NK-92 (cell line): ENCODE measurements at regions not wholly inside any gene's neighbourhood (a gene's known extent, or its start where the extent isn't known, plus 50 kb on each side); places are given as distances from the start of the nearest gene placed in this dataset.
"Not testable (repeated sequence)": the region's sequence is repeated elsewhere in the genome, so short reads cannot be mapped to it uniquely, and the experiment has no call there.

ENCODE experiments used
- DNase-seq: peaks from one replicate; lab custom pipeline; 2025; ENCODE audit not compliant: unreplicated experiment; lab: John Stamatoyannopoulos, UW

DNA sequence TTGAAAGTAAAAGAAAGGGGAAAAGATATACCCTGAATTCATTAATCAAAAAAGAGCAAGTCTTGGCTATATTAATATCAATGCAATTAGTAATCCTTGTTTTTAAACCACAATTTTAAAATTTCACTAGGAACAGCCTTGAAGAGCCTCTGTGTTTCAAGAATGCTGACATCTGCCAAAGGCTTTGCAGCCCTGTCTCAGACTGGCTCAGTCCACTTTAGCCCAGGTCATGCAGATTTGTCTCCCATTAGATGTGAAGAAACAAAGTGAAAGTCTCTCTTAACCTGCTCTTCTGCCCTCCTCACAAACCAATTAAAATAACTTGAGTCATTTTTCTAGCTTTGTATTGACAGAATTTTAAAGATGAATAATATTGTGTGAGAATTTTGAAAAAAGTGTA lies 102.7 kb upstream of the CARMIL1 start:
- no peak for DNase-seq

DNA sequence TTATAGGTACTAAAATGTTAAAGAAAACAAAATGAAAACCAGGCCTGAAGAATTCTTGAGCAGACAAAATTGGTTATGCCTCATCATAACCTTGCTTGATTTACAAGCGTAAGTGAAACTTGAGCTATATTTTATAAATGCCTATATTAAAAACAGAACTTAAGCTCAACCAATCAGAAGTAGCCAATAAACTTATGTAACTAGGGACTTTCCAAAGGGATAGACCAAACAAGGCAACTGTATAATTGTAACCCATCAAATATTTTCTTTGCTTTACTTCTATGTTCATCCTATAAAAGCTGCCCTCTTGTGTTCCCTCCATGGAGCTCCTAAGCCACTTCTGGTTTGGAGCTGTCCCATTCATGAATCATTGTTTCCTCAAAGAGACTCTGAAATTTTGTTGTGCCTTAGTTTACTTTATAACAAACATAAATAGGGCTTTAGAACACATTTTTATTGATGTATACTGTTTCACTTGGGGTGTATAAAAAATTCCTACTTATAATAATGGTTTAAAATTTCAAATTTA lies 101.6 kb upstream of the CARMIL1 start:
- no peak for DNase-seq

DNA sequence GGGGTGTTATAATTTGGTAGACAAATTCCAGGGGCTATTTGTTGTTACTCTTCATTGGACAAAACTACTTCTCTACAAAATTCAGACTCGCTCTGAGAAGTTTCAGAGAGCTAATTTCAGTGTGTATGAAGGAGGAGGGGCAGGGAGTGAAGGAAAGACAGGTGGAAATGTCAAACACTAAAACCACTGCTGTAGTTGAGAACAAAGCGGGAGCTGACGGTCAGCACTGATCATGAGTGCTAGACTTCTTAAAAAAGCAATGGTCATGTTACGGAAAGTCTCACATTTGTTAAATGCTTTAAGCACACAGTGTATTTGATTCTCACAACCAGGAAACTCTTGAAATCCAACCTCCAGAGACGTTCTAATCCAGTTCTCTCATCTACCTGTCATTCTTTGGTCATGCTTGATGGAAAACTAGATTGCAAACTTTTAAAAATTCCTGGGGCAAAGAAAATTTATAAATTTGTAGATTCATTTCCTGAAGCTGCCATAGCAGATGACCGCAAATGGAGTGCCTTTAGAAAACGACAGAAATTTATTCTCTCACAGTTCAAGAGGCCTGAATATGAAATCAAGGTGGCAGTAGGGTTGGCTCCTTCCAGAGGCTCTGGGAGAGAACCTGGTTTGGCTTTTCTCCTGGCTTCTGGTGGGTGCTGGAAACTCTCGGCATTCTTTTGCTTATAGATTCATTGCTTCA lies 100.7 kb upstream of the CARMIL1 start:
- no peak for DNase-seq

DNA sequence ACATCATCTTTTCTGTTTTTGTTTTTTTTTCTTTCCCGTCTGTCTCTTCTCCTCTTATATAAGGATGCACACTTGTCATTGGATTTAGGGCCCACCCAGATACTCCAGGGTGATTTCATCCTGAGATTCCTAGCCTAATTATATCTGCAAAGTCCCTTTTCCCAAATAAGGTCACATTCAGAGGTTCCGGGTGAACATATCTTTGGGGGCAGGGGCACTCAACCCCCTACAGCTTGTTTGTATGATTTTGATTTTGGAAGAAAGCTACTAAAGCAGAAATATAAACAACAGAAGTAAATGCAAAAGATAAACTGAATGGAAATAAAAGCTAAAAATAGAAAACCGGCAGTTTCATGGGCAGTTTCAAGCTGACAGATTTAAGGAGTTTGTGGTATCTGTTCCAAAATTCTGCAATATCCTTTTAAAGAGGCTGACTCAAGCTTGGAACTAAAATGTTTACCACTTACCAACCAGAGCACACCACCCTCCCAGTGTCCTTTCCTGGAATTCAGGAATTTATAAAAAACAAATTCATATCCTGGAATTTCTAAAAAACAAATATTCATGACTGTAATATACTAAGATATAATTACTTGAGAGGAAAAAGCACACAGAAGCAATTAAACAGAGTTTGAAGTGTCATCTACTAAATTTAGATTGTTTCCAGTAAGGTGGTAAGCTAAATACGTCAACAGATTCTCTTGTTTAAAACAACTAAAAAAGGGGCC lies 100.0 kb upstream of the CARMIL1 start:
- DNase-seq, result no peak

DNA sequence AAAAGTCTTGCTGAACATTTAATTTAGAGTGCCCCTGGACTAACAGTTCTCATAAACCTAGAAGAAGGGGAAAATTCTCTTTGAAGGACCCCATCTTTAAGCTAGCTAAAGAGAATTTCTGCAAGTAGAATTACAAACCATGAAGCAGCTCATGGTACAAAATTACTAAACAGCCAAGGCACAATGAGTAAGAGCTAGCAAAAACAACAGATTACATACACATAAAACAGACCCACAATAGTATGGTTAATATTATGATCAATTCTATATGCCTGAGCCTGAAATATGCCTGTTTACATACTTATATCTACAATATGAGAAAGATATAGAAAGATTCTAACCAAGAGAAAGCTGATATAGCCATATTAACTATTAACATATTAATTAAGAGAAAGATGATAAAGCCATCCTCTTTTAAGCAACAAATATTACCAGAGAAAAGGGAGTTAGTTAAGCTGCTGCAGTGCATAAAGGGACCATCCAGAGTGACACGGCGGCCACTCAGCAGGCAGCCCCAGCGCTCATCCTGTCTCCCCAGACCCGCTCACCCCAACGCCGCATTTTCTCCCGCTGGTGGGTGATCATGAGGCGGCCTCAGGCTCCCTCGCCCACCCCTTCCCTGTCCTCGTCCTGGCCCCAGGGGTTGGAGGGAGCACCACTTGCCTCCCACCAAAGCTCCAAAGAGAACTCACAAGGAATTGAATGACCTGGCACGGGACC lies 98.4 kb upstream of the CARMIL1 start:
- no peak for DNase-seq

DNA sequence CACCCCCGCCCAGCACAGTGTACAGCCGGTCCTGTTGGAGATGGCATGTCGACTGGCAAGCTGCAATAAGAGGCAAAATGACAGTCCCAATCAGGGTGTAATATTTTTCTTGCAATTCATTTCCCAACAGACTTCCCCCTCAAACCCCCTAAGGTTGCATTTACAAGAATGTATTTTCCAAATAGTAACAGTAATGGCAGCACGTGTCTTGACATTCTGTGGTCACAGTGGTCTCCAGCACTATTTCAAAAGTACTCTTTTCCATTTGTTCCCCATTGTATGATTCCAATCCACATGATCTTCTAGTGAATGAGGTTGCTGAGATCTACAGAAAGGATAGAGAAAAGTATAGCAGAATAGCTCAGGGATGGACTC lies 97.8 kb upstream of the CARMIL1 start:
- no peak for DNase-seq

DNA sequence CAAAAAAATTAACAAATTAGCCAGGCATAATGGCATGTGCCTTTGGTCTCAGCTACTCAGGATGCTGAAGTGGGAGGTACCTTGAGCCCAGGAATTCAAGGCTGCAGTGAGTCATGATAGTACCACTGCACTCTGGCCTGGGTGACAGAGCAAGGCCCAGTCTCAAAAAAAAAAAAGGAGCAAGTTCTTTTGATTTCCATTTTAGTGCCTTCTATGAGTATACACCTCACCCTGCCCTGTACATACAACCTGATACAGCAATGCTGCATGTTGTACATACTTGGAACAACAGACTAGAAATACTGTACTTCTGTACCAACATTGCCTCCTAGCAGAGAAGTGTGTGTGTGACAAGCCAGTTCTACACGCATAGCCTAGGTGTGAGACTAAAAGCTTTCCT lies 97.3 kb upstream of the CARMIL1 start:
- DNase-seq, result no peak

DNA sequence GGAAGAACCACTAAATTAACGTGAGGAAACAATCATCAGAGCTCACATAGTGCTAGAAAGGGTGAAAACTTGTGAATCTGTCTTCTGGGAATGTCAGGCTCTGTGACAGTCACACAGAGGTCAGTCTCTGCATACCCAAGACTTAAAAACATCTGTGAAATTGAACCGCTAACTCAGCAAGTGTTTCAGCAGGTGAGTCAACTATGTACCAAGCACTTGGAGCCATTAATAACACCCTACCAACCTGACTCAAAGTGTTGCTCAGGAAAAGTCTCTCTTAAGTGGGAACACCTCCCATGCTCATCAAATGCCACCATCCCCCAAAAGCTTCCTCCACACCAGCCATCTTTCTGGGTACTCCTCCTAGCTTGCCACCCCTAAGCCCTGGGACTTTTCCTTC lies 92.3 kb upstream of the CARMIL1 start:
- DNase-seq, result no peak

DNA sequence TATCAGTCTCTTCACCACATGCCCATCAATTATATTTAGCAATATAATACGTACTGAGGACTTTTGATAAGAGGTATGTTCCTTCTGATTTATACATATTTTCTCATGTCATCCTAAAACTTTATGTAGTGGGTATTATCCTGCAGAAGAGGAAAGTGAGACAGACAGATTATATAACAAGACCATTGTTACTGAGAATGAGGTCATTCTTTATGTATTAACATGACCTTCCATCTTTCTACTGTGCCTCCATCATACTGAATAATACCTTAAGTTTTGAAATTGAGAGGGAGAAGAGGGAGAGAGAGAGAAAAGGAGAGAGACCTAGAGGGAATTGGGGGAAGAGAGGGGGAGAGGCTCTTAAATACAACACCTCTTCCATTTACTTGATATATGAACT lies 90.9 kb upstream of the CARMIL1 start:
- no peak for DNase-seq

DNA sequence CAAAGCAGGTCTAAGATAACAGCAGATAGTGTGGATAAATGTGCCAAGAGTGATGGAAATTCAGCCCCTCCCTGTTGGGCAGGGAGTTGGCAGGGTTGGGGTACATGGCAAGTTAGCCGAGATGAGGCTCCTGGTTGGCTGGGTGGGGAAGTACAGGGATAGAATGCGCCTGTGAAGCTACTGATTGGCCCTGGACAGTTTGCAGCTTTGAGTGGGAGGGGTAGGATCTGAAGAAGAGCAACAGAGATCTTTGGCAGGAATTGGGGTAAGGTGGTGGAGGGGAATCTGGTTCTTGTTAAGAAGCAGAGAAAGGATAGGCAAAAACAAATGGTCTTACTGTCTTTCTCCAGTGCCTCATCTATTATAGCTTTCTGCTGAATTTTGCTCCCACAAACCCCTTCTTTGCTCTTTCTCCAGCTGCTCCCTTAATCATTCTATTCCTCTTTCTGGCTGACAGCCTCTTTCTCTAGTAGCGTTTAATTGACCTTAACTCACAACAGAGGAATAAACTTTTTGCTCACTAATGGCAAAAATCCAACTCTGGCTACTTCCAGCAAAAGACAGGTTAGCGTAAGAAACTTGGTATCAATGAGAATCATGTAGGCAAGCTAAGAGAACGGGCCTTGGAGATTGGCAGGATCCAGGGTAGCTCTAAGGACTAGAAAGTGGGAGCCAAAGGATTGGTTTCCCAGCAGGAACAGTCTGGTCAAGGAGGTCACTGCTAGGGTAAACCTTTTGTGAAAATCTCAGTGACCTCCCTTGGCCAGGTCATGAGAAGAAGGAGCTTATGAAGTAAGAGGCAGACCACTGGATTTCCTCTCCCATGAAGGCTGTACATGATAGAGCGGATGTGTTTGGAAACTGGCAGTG lies 86.3 kb upstream of the CARMIL1 start:
- DNase-seq, result no peak

DNA sequence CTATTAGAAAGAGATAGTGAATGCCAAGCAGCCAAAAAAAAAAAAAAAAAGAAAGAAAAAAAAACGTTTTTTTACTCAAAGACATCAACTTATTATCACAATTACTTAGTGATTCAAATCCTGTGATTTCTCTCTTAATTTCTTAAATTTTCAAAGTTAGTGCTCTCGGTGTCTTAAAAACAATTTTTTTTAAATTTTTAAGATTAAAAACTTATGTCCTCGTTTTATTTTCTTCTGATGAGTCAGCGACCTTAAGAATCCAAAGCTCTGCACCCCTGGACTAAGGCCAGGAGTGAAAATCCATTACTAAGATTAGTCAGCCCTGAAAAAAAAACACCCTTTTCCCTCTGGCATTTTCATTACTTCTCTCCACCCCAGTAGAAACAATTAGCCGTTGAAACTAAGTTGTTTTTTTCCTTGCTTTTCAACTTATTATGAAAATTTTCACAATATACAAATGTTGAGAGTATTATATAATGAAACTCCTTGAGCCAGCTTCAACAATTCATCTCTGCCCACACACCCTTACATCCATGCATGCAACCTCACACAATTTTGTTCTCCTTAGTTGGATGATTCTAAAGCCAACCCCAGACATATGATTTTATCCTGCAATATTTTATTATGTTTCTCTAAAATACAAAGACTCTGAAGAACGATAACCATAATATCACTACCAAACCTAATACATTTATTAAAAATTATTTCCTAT lies 85.6 kb upstream of the CARMIL1 start:
- no peak for DNase-seq

DNA sequence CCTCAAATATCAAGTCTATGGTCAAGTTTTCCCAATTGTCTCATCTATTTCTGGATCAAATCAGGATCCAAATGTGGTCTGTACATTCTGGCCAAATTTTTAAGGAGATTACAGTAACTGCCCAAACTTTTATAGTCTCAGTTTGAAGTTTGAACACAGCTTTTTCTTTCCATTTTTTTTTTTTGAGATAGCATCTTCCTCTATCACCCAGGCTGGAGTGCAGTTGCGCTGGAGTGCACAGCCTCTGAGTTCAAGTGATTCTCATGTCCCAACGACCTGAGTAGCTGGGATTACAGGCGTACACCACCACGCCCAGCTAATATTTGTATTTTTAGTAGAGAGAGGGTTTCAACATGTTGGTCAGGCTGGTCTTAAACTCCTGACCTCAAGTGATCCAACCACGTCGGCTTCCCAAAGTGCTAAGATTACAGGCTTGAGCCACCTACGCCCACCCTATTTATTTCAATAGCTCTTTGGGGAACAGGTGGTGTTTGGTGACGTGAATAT lies 84.9 kb upstream of the CARMIL1 start:
- no peak for DNase-seq

DNA sequence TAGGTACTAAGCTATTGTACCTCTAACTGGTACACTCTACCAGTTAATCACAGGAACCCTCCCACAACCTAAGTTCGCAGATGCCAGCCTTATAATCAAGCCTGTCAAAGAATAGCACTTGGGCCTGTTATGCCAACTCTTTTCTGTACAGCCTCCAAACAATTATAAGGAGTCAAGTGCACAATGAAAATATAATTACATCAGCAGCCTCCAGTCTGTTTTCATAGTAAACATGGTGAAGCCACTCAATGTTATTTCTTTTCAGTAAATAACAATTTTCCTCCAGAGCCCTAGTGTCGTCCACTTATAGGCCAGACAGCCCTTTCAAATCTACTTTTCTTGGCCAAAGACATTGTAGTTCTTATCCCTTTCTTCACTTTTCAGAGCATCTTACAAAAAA lies 82.7 kb upstream of the CARMIL1 start:
- DNase-seq, result no peak

DNA sequence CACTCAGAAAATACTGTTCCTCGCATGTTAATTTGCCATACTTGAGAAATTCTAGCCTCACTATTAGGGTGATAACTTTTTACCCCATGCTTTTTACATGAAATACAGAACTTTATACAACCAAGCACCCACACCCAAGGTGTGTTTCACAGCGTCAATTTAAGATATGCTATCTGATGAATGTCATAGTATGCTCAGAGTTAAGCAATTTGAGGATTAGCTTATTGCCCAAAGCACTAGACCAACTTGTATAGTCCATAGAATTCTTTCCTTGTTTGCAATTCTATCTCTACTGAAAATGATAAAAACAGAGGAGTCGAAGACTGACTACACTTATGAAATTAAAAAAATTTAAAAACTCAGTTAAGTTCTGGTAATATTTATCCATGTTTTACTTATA lies 82.1 kb upstream of the CARMIL1 start:
- DNase-seq, result no peak

DNA sequence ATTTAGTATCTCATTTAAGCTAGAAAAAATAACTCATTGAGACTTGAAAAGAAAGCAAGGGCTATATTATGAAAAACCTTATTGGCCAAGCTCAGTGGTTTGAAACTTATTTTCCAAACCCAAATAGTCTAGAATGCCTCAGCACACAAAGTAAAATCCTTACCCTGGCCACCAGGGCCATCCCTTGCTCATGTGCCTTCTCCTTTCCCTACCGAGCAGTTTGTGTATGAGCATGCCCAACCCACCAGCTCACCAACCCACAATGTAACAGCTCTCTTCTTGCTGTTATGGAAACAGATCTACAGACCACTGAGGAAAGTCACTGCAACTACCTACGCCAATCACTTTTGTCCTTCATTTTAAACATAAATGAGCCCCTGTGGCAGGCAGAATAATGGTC lies 79.6 kb upstream of the CARMIL1 start:
- DNase-seq, result no peak

DNA sequence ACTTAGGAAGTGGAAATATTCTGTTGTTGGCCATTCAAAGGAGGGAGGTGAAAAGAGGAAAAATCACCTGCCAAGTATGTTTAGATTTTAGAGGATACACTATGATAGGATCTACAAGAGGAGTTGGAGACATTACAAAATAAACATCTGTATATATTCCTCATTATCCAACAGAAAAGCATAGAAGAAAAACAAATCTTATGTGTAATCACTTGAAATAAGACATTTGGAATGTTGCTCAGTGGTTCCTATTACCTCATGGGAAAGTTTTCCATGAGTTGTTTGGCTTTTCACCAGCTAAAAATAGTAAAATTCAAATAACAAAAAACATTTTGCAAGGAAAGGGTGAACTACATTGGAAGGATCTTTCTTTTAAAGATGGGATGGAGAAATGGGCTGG lies 76.7 kb upstream of the CARMIL1 start:
- DNase-seq, result no peak

DNA sequence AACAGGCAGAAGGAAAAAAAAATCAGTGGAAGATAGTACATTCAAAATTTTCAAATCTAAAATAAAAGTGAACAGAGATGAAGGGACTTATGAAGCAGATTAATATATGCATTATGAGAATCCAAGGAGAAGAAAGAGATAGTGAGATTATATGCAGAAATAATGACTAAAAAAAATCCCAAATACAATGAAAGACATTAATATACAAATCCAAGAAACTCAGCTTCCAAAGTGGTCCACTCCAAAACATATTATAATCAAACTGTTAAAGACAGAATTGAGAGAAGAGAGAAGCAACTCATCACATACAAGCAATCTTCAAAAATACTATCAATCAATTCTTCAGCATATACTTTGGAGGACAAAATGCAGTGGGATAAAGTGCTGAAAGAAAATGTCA lies 73.5 kb upstream of the CARMIL1 start:
- DNase-seq, result no peak

DNA sequence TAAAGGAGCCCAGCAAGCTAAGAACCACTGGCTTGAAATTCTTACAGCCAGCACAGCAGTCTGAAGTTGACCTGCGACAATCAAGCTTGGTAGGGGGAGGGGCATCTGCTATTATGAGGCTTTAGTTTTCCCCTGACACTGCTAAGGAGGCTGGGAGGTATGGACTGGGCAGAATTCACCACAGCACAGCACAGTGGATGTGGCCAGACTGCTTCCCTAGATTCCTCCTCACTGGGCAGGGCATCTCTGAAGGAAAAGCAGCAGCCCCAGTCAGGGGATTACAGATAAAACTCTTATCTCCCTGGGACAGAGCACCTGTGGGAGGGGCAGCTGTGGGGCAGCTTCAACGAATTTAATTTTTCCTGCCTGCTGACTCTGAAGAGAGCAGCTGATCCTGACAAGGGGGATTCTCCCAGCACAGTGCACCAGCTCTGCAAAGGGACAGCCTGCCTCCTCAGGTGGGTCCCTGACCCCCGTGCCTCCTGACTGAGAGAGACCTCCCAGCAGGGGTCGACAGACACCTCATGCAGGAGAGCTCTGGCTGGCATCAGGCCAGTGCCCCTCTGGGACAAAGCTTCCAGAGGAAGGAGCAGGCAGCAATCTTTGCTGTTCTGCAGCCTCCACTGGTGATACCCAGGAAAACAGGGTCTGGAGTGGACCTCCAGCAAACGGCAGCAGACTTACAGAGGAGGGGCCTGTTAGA lies 71.6 kb upstream of the CARMIL1 start:
- not testable (repeated sequence) for DNase-seq

DNA sequence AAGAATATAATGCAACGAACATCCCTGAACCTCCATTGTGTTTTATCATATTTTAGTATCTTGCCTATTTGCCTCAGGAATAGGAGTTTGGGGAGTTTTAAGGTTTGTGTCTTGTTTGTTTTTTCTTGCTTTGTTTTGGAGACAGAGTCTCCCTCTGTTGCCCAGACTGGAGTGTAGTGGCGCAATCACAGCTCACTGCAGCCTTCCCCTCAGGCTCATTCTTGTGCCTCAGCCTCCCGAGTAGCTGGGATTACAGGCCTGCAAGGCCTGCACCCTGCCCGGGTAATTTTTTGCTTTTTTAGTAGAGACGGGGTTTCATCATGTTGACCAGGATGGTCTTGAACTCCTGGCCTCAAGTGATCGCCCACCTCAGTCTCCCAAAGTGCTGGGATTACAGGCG lies 63.3 kb upstream of the CARMIL1 start:
- no peak for DNase-seq

DNA sequence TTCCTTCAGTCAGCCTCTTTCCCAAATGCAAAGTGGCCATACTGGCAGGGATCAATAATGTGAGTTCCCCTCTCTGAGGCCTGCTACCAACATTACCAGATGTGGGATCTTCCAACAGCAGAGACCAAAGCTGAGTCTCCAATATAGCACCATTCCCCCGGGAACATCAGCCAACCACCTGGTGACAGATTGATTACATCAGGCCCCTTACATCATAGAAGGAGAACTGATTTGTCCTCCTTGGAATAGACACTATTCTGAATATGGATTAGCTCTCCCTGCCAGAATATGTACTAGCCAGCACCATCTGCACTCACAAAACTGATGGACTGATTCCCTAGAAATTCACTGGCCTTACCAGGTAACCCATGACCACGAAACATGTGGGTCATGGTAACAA lies 61.9 kb upstream of the CARMIL1 start:
- DNase-seq, result no peak
